AG09309 (cell line): ENCODE measurements at regions not wholly inside any gene's neighbourhood (a gene's known extent, or its start where the extent isn't known, plus 50 kb on each side); places are given as distances from the start of the nearest gene placed in this dataset.

ENCODE experiments used
- DNase-seq: peaks from one replicate; pipeline ENCODE4 v3.0.0-alpha.2; 2010; ENCODE audit warnings: low read depth
- H3K4me3 ChIP-seq: 2 replicates; pipeline ENCODE4 v1.5.1; 2011; ENCODE audit warnings: mild to moderate bottlenecking, low read depth, low read length, moderate library complexity; ENCODE audit not compliant: control insufficient read depth
- TF ChIP-seq, protein P1 (sequence below): IDR thresholded peaks from 2 replicates; pipeline ENCODE4 v1.5.1; 2011; ENCODE audit warnings: mild to moderate bottlenecking, low read depth, low read length, inconsistent platforms; ENCODE audit not compliant: insufficient read depth, control insufficient read depth; ENCODE audit errors: missing control alignments

DNA sequence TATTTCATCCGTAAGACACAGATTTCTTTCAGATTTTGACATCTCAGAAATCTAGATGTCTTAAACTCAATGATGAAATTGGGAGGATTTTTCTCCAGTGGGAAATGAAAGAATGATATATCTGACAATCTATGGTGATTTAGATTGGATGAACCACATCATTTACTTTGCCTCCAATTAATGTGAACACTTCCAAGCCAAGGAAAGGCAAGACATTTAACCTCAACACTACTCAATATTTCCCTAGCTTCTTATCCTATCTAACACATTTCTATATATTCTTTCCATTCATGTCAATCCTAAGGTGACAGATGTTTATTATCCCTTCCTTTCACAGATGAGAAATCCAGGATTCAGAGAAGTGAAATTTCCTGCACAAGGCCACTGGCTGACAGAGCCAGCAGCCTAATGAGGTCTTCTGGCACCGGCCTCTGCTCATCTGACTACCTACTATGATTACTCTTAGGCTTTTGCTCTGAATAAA is 327.6 kb downstream of the IRS1 start:
- no peak for DNase-seq
- no peak overlapping the region for H3K4me3 ChIP-seq
- TF ChIP-seq, protein P1, sequence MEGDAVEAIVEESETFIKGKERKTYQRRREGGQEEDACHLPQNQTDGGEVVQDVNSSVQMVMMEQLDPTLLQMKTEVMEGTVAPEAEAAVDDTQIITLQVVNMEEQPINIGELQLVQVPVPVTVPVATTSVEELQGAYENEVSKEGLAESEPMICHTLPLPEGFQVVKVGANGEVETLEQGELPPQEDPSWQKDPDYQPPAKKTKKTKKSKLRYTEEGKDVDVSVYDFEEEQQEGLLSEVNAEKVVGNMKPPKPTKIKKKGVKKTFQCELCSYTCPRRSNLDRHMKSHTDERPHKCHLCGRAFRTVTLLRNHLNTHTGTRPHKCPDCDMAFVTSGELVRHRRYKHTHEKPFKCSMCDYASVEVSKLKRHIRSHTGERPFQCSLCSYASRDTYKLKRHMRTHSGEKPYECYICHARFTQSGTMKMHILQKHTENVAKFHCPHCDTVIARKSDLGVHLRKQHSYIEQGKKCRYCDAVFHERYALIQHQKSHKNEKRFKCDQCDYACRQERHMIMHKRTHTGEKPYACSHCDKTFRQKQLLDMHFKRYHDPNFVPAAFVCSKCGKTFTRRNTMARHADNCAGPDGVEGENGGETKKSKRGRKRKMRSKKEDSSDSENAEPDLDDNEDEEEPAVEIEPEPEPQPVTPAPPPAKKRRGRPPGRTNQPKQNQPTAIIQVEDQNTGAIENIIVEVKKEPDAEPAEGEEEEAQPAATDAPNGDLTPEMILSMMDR = no peak

DNA sequence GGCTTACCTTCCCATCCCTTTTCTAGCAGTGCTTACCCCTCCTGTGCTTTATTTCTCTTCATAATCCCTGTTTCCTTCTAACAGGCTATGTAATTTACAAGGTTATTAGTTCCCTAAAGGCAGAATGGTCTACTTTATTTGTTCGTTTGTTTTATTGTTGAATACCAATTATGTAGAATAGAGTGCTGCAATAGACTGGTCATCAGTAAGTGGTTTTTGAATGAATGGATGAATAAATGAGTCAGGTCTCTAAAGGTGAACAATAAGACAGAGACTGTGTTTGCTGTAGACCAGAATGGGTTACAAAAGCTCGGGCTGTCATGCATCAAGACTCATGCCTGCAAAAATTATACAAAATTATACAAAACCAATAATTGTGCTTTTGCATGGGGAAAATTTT is 332.0 kb downstream of the IRS1 start:
- TF ChIP-seq, protein P1 = no peak
- no peak for DNase-seq
- H3K4me3 ChIP-seq = no peak overlapping the region

DNA sequence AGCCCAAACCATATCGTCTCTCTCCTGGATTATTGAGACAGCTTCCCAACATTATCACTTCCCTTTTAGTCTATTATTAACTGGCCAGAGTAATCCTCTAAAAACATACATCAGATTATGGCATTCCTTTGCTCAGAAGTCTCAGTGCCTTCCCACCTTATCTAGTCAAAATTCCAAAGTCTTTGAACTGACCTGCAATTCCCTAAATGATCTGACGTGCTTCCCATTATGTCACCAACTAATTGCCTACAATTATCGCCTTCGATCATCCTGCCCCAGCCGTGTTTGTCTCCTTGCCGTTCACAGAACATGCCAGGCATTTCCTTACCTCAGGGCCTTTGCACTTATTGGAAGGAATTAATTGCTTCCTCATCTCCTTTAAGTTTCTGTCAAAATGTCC is 332.4 kb downstream of the IRS1 start:
- TF ChIP-seq, protein P1 = no peak
- DNase-seq = no peak
- H3K4me3 ChIP-seq = no peak overlapping the region

DNA sequence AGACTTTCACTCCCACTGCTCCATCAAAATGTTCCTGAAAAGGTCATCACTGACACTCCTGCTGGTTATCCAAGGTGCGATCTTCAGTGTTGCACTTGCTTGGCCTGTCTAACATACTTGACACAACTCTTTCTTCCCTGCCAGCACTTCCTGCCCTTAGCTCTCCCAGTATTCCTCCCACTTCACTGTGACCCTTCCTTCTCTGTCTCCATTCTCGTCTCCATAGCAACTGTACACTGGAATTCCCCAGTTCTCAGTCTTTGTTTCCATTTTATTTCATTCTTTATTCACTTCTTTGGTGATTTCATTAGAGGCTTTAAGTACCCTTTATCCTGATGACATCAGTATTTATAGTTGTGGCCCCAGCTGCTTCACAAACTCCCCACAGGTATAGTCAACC is 333.0 kb downstream of the IRS1 start:
- H3K4me3 ChIP-seq = no peak overlapping the region
- TF ChIP-seq, protein P1 = no peak
- no peak for DNase-seq

DNA sequence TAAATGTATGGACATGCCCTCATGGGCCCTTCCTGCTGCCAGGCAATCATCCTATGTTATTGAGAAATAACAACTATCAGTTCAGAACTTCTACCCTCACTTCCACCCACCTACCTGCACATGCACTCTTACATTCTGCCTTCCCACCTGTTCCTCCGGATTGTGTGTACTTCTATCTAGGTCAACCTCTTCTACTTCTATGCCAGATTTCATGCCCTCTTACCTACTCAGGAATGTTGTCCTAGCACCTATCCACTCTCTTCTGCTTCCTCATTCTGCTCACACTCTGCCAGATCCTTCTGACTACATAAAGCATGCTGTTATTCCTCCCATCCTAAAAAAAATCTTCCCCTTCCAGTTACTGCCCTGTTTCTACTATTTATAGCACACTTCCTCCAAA is 333.5 kb downstream of the IRS1 start:
- TF ChIP-seq, protein P1 = no peak
- no peak for DNase-seq
- no peak overlapping the region for H3K4me3 ChIP-seq

DNA sequence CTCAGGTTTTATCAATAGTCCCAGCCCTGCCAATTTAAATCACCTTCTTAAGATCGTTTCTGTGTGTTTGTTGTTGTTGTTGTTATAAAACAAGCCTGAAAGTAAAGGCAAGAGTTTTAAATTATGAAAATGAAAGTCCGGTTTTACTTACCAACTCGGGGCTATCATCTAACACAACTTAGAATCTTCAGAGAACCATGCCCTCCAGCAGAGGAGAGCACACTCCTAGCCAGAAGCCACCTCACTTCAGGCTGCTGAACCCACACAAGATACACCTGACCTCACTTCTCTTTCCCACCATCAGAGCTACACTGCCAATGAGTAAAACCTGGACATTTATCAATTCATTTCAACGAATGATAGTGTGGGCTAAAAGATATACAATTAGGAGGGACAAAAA is 335.2 kb downstream of the IRS1 start:
- no peak overlapping the region for H3K4me3 ChIP-seq
- no peak for DNase-seq
- TF ChIP-seq, protein P1 = no peak

DNA sequence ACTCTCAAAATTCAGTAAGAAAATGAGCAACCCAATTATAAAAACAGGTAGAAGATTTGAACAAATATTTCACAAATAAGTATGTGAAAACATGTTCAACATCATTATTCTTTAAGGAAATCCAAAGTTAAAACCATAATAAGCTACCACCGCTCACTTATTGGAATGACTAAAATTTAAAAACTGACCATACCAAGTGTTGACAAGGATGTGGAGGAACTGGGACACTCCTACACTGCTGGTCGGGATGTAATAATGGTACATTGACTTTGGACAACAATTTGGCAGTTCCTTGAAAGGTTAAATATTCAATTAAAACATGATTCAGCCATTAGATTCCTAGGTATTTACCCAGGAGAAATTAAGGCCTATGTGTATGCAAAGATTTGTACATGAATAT is 336.5 kb downstream of the IRS1 start:
- TF ChIP-seq, protein P1 = no peak
- H3K4me3 ChIP-seq = no peak overlapping the region
- DNase-seq = no peak
